GM12891 (cell line): ENCODE measurements at regions not wholly inside any gene's neighbourhood (a gene's known extent, or its start where the extent isn't known, plus 50 kb on each side); places are given as distances from the start of the nearest gene placed in this dataset.
"Not testable (repeated sequence)": the region's sequence is repeated elsewhere in the genome, so short reads cannot be mapped to it uniquely, and the experiment has no call there.

ENCODE experiments used
- DNase-seq: peaks from one replicate; pipeline ENCODE4 v3.0.0; 2011; ENCODE audit warnings: low spot score; ENCODE audit not compliant: insufficient read length
- FAIRE-seq: peaks from 2 replicates; lab custom pipeline; 2011; peaks lifted over from hg19 to GRCh38; lab: Jason Lieb, UNC
- PAX5 ChIP-seq: IDR thresholded peaks from 2 replicates; pipeline ENCODE4 v1.6.1; 2011; ENCODE audit warnings: low read length, moderate library complexity, mild to moderate bottlenecking; ENCODE audit not compliant: insufficient read depth, severe bottlenecking
- POLR2A ChIP-seq: IDR thresholded peaks from 2 replicates; pipeline ENCODE4 v1.6.1; 2011; ENCODE audit warnings: low read depth, low read length, control low read depth
- POLR2AphosphoS5 ChIP-seq: IDR thresholded peaks from 2 replicates; pipeline ENCODE4 v1.6.1; 2011; ENCODE audit warnings: low read depth, low read length, control low read depth
- POU2F2 ChIP-seq: IDR thresholded peaks from 2 replicates; pipeline ENCODE4 v1.6.1; 2011; ENCODE audit warnings: low read depth, mild to moderate bottlenecking, control low read depth, low read length, moderate library complexity
- SPI1 ChIP-seq: IDR thresholded peaks from 2 replicates; pipeline ENCODE4 v1.6.1; 2011; ENCODE audit warnings: low read depth, low read length, control low read depth
- TAF1 ChIP-seq: IDR thresholded peaks from 2 replicates; pipeline ENCODE4 v1.6.1; 2011; ENCODE audit warnings: low read depth, low read length, control low read depth

- FAIRE-seq = no peak
Observed at GRCh38 chr20:46785958-46786357, 76.5 kb downstream of the SLC2A10 start.

DNA sequence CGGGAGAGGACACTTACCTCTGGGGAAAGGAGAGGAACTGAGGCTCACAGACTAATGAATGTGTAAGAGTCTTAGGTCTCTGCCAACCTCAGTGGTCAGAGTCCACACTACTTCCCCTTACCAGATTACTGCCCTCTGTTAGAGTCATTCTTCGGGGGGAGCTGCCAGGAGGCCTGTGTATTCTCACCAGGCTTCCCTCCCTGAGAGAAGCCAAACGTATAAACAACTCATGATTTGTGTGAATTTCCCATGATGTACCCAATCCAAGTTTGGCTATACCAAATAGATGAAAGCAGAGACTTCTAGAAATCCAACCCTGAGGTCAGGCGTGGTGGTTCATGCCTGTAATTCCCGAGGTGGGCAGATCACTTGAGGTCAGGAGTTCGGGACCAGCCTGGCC lies 77.1 kb downstream of the SLC2A10 start:
- no peak for FAIRE-seq

More at GRCh38 chr20:46785958-46786357, 76.5 kb downstream of the SLC2A10 start:
- no peak for DNase-seq
- no peak for TF ChIP-seq TAF1
- no peak for TF ChIP-seq POU2F2
- no peak for TF ChIP-seq PAX5
- TF ChIP-seq POLR2AphosphoS5 = no peak
- no peak for TF ChIP-seq POLR2A
- no peak for TF ChIP-seq SPI1

DNA sequence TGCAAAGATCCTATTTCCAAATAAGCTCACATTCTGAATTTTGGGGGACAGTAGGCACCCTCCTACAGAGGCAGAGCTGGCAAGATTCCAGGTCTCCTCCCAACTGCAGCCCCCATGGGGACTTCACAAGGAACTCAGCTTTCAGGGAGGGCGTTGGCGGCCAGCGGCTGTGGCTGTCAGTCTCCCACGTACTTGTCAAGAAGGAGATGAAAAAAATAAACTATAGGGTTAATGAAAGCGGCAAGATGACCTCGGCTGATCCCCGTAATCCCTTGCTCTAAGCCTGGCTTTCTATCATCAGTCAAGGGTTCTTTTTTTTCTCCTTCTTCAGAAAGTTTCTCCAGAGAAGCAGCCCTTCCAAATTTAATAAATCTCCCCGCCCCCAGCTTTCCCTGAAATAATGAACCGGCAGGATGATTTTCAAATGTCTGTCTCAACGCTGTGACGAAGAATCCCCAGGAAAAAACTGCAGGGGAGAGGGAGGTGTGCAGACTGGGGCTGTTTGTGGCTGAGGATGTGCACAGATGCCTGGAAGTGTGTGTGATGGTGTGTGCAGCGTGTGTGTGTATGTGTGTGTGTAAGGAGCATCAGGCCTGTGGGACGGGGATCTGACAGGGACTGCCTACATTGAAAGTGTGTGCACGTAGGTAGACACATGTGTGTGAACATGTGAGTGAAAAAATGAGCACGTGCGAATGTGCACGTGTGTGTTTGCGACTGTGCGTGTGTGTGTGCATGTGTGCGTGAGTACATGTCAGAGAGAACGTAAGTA lies 78.7 kb downstream of the SLC2A10 start:
- no peak for TF ChIP-seq POLR2AphosphoS5
- FAIRE-seq (no peak), DNase-seq (no peak)

More for the DNA sequence above, 77.1 kb downstream of the SLC2A10 start:
- DNase-seq = no peak
- TF ChIP-seq POLR2AphosphoS5 (no peak), PAX5 (no peak), SPI1 (no peak), POU2F2 (no peak), POLR2A (no peak), TAF1 (no peak)

GRCh38 chr20:46788763-46789091 lies 79.3 kb downstream of the SLC2A10 start:
- not testable (repeated sequence) for FAIRE-seq, DNase-seq

- FAIRE-seq (no peak), DNase-seq (no peak)
- TF ChIP-seq POU2F2 = no peak
- TF ChIP-seq TAF1 = no peak
- no peak for TF ChIP-seq SPI1
- TF ChIP-seq PAX5 = no peak
- TF ChIP-seq POLR2A = no peak
- no peak for TF ChIP-seq POLR2AphosphoS5
Observed at GRCh38 chr20:46789339-46790028, 80.0 kb downstream of the SLC2A10 start.

DNA sequence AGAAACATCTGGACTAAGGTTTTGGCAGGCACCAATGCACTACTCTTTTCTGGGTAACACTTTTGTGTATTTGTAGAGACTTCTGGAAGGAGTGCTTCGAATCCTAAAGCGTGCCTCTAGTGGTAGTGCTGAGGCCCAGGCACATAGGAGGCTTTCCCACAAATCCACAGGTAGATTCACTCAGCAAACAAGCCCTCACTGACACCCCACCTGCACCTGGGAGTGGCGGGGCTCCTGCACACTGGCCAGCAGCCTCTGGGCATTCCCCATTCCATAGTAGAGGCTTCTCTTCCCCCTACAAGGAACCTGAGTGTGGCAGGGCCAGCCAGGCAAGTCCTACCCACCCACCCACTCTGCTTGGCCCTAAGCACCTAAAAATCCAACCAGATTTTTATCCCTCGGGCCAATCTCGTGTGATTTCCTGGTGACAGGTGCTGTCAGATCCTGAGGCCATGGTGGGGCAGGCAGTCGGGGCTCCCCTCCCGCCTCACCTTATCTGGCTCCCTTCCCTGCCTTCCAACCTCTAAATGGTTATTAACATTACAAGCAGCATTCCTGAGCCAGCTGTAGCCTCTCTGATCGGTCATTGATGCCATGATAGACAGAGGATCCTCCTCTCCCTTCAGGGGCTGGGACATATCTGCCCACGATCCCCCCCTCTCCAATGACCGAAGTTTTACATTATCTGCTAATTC lies 82.4 kb downstream of the SLC2A10 start:
- FAIRE-seq (no peak), DNase-seq (no peak)
- TF ChIP-seq POLR2AphosphoS5 (no peak), PAX5 (no peak)

GRCh38 chr20:46797206-46797605 lies 87.8 kb downstream of the SLC2A10 start:
- TF ChIP-seq POU2F2 = no peak
- TF ChIP-seq SPI1 = no peak
- no peak for TF ChIP-seq TAF1
- TF ChIP-seq PAX5 = no peak
- TF ChIP-seq POLR2A = no peak
- no peak for TF ChIP-seq POLR2AphosphoS5
- FAIRE-seq = no peak
- DNase-seq = no peak

- no peak for DNase-seq
- FAIRE-seq = no peak
- no peak for TF ChIP-seq TAF1
- no peak for TF ChIP-seq POLR2A
- no peak for TF ChIP-seq POU2F2
- no peak for TF ChIP-seq SPI1
- no peak for TF ChIP-seq POLR2AphosphoS5
- TF ChIP-seq PAX5 = no peak
Observed at GRCh38 chr20:46798430-46798829, 89.0 kb downstream of the SLC2A10 start.

- DNase-seq (no peak), FAIRE-seq (no peak)
- no peak for TF ChIP-seq SPI1
- no peak for TF ChIP-seq POLR2A
- TF ChIP-seq POLR2AphosphoS5 = no peak
Observed at GRCh38 chr20:46799781-46800408, 90.4 kb downstream of the SLC2A10 start.

- no peak for FAIRE-seq
- TF ChIP-seq SPI1 = no peak
- TF ChIP-seq TAF1 = no peak
- TF ChIP-seq PAX5 = no peak
- no peak for TF ChIP-seq POU2F2
- no peak for TF ChIP-seq POLR2A
- TF ChIP-seq POLR2AphosphoS5 = no peak
Observed at GRCh38 chr20:46800409-46800804, 91.0 kb downstream of the SLC2A10 start.

More at GRCh38 chr20:46800409-46800804, 91.0 kb downstream of the SLC2A10 start:
- DNase-seq = no peak
